ENCODE measurements at regions not wholly inside any gene's neighbourhood (a gene's known extent, or its start where the extent isn't known, plus 50 kb on each side); places are given as distances from the start of the nearest gene placed in this dataset.

DNA sequence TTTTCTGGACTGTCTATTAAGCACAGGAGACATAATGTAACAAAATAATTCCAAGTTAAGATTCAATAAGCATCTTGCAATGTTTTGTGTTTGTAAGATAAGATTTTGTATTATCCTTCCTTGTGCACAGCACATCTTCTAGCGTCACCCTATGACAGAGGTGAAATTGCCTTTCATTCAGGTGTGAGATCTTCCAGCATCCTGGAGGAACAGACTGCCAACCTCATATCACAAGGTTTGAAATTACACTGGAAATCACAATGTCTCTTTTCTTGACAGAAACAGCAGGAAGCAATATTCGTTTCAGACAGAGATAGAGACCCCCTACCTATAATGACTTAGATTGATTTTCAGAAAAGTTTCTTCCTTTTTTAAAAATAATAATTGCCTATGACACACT, 668.6 kb downstream of the GABRG1 start:
- Histone ChIP-seq H3K36me3 (ENCODE audit: control insufficient read depth, insufficient read depth, low read length) (no peaks in the 10 kb centered on the region), H3K4me2 (ENCODE audit: low read depth, low read length) (no peak overlapping the region), H3K27ac (ENCODE audit: insufficient read depth, low read length) (no peak overlapping the region), H3K27me3 (ENCODE audit: control insufficient read depth, insufficient read depth, low read length) (no peaks in the 10 kb centered on the region), H3K9me1 (ENCODE audit: insufficient read depth, low read length) (no peaks in the 10 kb centered on the region), H3K18ac (ENCODE audit: low read depth, low read length) (no peak overlapping the region), H3K56ac (ENCODE audit: extremely low read depth, insufficient read depth, low read length) (no peak overlapping the region), H3K23ac (ENCODE audit: low read depth, low read length) (no peak overlapping the region), H4K20me1 (ENCODE audit: insufficient read depth, low read length) (no peaks in the 10 kb centered on the region), H3K9ac (ENCODE audit: low read depth, low read length) (no peak overlapping the region), H2BK5ac (ENCODE audit: low read depth, low read length, poor library complexity, severe bottlenecking) (no peak overlapping the region), H3K4me3 (ENCODE audit: insufficient read depth, low read depth, low read length) (no peak overlapping the region), H2BK120ac (ENCODE audit: low read depth, low read length) (no peak overlapping the region), H3K14ac (replicated peaks; ENCODE audit: low read depth, low read length) (no peak overlapping the region), H2AK5ac (ENCODE audit: low read depth, low read length) (no peak overlapping the region), H3K4me1 (ENCODE audit: control insufficient read depth, insufficient read depth, low read length) (no peaks in the 10 kb centered on the region), H2AK9ac (replicated peaks; ENCODE audit: low read depth, low read length, poor library complexity) (no peak overlapping the region), H4K91ac (ENCODE audit: insufficient read depth, low read depth, low read length) (no peak overlapping the region), H3K4ac (ENCODE audit: low read depth, low read length) (no peak overlapping the region), H4K8ac (ENCODE audit: low read depth in 2 of 2, low read length in 2 of 2) (no peak overlapping the region), H2BK20ac (ENCODE audit: low read depth, low read length) (no peak overlapping the region), H2AFZ (replicated peaks; ENCODE audit: low read length, poor library complexity) (no peak overlapping the region), H4K5ac (ENCODE audit: low read depth, low read length) (no peak overlapping the region), H3K79me1 (ENCODE audit: low read depth in 1 of 2, low read length in 2 of 2) (no peaks in the 10 kb centered on the region), H3K9me3 (ENCODE audit: control insufficient read depth, insufficient read depth, low read length) (peaks cover 7% of the 10 kb centered on the region; the same call in 1 of the 2 replicates), H2BK15ac (ENCODE audit: low read depth, low read length) (no peak overlapping the region)
- POLR2A ChIA-PET (ENCODE audit: unreplicated experiment), result no interaction called here
- dilution Hi-C loops (cut with HindIII; ENCODE audit: low sequenced_read_pairs, unreplicated experiment) (no loop called here), in situ Hi-C loops (cut with MboI; ENCODE audit: low sequenced_read_pairs) (no loop called here), intact Hi-C loops (cut with micrococcal nuclease) (no loop called here)
- DNase-seq (no peak), ATAC-seq (ENCODE audit: low read depth) (no peak)
- CTCF ChIA-PET, result no interaction called here
- no TSS peak for BruUV-seq (replicated peaks)
- TF ChIP-seq, protein P1, sequence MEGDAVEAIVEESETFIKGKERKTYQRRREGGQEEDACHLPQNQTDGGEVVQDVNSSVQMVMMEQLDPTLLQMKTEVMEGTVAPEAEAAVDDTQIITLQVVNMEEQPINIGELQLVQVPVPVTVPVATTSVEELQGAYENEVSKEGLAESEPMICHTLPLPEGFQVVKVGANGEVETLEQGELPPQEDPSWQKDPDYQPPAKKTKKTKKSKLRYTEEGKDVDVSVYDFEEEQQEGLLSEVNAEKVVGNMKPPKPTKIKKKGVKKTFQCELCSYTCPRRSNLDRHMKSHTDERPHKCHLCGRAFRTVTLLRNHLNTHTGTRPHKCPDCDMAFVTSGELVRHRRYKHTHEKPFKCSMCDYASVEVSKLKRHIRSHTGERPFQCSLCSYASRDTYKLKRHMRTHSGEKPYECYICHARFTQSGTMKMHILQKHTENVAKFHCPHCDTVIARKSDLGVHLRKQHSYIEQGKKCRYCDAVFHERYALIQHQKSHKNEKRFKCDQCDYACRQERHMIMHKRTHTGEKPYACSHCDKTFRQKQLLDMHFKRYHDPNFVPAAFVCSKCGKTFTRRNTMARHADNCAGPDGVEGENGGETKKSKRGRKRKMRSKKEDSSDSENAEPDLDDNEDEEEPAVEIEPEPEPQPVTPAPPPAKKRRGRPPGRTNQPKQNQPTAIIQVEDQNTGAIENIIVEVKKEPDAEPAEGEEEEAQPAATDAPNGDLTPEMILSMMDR (conservative IDR thresholded peaks at IDR 0.05; ENCODE audit: low read depth, low read length), result no peak
- TF ChIP-seq BHLHE40 (IDR thresholded peaks at IDR 0.05; ENCODE audit: low read depth, low read length) (no peak), FOS (IDR thresholded peaks at IDR 0.05; ENCODE audit: low read depth, low read length) (no peak), MAFK (IDR thresholded peaks at IDR 0.05; ENCODE audit: low read depth, low read length) (no peak), MAZ (IDR thresholded peaks at IDR 0.05; ENCODE audit: borderline replicate concordance, low read depth, low read length) (no peak), RCOR1 (IDR thresholded peaks at IDR 0.05; ENCODE audit: insufficient replicate concordance, low read length) (no peak), RAD21 (IDR thresholded peaks at IDR 0.05; ENCODE audit: low read length) (no peak), CEBPB (IDR thresholded peaks at IDR 0.05; ENCODE audit: low read depth, low read length) (no peak), RFX5 (IDR thresholded peaks at IDR 0.05; ENCODE audit: low read depth, low read length) (no peak), CHD1 (IDR thresholded peaks at IDR 0.05; ENCODE audit: low read depth, low read length) (no peak), MXI1 (IDR thresholded peaks at IDR 0.05; ENCODE audit: borderline replicate concordance, low read depth, low read length) (no peak), SMC3 (IDR thresholded peaks at IDR 0.05; ENCODE audit: low read depth, low read length) (no peak), POLR2A (IDR thresholded peaks at IDR 0.05; ENCODE audit: low read depth, low read length) (no peak), NFE2L2 (IDR thresholded peaks at IDR 0.05; ENCODE audit: low read depth, low read length) (no peak)
- TF ChIP-seq, protein P2, sequence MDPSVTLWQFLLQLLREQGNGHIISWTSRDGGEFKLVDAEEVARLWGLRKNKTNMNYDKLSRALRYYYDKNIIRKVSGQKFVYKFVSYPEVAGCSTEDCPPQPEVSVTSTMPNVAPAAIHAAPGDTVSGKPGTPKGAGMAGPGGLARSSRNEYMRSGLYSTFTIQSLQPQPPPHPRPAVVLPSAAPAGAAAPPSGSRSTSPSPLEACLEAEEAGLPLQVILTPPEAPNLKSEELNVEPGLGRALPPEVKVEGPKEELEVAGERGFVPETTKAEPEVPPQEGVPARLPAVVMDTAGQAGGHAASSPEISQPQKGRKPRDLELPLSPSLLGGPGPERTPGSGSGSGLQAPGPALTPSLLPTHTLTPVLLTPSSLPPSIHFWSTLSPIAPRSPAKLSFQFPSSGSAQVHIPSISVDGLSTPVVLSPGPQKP (IDR thresholded peaks at IDR 0.05; ENCODE audit: borderline replicate concordance, low read depth, low read length), result no peak
- TF ChIP-seq, protein P3, sequence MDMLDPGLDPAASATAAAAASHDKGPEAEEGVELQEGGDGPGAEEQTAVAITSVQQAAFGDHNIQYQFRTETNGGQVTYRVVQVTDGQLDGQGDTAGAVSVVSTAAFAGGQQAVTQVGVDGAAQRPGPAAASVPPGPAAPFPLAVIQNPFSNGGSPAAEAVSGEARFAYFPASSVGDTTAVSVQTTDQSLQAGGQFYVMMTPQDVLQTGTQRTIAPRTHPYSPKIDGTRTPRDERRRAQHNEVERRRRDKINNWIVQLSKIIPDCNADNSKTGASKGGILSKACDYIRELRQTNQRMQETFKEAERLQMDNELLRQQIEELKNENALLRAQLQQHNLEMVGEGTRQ (IDR thresholded peaks at IDR 0.05; ENCODE audit: low read depth, low read length), result no peak
- WGBS, 2 experiments (ENCODE audit: extremely low coverage in 2 of 2, insufficient read length in 1 of 2), result no CpG with 5 or more reads among the region's 2 CpGs

Measured in IMR-90 (cell line).